AG08395 (cell line): ENCODE measurements at regions not wholly inside any gene's neighbourhood (a gene's known extent, or its start where the extent isn't known, plus 50 kb on each side); places are given as distances from the start of the nearest gene placed in this dataset.

Experiments
- DNase-seq: peaks from one replicate; pipeline ENCODE4 v3.0.0; 2012; ENCODE audit warnings: mixed read lengths, low spot score

DNA sequence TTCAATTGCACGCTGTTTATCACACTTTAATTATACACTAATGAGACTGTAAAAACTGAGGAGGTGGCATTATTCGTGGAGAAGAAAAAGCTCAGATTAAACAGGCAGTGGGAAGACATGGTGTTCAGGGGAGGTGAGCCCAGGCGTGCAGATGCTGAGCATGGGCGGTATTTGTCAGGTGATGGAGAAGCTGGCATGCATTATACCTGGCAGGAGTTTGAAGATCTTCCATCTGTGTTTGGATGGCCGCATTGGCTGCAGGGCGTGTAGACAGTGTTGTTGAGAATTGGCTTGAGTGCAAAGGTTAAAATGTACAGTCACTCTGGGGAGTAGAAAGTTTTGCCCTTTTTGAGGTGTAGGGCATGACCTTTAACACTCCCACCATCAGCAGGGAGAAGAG lies 213.8 kb downstream of the ERMARD start:
- no peak for DNase-seq

DNA sequence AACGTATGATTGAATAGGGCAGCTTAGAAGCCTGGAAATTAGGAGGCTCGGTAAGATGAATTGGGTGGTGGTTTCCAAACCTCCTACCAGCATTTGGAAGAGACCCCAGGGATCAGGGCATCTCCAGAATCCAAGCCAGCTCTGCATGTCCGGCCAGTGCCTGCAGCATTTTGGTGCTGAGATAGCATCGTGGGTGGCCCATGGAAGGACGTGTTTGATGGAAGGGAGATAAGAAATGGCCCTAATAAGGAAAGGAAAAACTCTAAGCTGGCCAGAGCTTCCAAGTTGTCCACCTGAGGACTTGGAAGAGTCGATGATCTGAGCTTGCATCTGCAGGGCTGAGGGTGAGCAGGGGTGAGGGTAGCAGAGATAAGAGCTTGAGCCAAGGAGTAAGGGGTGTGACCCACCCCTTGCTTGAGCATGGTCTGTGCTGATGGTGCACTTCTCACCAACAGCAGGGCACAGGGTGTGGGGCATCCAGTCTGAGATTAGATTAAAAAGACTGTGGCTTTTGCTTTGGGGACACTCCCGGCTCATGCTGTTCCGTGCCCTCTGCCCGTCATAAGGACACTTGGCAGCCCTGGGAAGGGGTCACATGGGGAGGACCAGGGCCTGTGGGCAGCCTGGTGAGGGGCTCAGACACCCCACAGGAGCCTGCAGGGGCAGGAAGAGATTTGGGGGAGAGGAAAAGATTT lies 213.2 kb downstream of the ERMARD start:
- no peak for DNase-seq

DNA sequence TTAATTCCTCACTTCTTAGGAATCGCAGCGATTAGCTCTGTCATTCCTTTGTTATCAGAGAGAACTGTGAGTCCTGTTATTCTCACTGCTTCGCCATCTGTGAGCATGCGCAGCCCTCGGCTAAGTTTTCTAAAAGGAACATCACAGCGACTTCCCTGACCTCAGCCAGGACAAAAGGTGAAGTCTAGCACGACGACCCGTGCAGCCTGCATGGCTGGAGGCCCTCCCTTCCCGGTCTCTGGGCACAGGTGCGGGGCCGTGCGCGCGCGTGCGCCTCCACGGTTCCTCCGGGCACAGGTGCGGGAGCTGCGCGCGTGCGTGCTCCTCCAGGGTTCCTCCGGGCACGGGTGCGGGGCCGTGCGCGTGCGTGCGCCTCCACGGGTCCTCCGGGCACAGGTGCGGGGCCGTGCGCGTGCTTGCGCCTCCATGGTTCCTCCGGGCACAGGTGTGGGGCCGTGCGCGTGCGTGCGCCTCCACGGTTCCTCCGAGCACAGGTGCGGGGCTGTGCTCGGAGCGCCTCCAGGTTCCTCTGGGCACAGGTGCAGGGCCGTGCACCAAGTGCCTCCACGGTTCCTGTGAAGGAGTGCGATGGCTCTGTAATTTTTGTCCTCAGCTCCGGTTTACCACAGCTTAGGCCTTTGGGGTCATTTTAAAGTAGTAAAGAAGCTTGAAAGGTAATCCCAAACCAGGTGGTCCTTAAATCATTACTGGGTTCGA lies 212.3 kb downstream of the ERMARD start:
- DNase-seq, result no peak

DNA sequence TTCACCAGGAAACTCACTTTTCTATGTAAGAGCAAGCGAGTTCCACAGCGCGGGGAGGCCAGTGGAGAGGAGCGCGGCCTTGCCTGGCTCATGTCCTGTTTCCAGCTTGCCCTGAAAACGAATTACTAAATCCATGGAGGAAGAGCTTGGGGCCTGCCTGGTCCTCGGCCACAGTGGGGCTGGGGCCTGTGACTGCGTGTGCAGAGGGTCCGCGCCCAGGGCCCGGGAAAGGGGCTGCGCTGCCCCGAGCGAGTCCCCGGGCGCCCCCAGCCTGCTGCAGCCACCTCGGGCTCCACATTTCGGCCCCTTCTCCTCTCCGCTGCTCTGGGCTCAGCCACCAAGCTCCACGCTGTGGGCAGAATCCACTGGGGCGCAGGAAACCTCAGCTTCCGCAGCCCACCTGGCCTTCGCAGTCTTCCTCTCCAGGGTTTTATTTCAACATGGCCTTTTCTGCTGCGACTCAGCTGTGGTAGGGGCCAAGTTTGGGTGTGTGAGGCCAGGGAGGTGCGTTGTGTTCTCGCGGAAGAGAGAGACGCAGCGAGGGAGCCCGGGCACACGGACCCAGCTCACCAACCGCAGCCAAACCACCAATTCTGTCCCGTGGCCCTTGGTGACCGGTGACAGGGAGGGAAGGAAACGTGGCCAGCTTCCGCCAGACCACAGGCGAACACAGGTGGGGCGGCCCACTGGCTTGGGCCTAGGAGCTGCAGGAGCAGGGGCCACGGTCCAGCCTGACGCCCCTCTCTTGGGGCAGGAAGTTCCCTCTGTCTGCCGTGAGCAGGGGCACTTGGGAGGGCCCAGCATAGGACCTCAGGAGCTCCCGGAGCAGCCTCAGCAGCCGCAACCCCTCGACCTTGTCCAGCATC lies 211.4 kb downstream of the ERMARD start:
- no peak for DNase-seq

DNA sequence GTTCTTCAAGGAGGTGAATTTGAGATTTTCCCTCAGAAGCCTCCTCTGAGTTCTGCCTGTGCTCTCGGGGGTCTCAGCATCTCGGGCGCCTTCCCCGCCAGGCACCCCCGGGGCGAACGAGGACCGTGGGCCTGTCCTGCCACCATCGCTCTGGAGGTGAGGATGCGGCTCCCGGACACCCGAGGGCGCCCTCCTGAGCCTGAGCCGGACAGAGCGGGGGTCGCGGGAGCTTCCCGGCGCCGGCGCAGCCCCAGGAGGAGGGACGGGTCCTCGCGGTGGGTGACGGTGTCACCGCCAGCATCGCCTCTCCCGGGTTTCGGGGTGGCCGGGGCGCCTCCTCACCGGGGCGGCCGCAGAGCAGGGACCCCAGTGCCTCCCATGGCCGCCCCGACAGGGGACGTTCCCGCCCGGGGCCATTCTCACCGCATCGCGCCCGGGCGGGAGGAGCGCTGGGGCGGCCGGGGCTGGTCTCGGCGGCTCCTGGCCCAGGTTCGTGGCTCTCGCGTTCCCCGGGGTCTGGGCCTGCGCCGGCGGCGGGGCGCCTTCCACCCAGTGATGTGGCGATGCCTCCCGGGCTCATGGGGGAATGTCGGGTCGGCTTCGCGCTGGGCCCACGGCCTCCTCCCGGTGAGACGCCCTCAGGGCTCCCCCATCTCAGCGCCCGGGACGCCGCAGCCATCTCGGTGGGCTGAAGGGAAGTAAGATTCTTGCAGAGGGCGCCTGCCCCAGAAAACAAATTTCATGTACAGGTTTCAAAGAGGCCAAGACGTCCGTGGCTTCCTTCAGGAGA lies 210.5 kb downstream of the ERMARD start:
- DNase-seq, result no peak

DNA sequence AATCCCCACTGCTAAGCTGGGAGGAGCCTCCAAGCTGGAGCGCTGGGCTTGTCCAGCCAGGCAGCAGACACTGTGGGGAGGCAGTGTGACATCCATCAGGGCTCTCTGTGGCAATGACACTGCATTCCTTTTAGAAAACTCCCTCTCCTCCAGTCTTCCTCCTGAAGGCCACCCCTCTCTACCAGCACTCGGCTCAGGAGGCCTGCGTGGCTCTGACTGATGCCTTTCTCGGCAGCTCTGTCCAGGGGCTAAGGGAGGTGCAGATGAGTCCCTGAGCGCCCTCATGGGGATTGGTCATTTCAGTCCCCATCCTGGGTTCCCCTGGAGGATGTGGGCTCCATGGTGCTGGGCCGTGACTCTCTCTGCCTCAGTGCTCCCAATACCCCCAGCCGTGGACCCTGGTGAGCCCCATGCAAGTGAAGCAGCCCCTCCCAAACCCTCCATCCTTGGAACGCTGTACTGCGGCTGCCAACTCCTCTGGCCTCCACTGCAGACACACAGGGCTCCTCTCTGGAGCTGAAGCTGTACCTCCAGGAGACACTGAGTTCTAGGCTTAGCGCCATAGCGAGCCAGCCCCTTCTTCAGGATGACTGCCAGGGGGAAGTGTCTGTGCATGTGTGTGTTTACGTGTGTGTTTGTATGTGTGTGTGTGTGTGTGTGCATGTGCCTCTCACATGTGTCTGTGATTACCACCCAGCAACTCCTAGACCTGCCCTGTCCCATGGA lies 209.6 kb downstream of the ERMARD start:
- no peak for DNase-seq

DNA sequence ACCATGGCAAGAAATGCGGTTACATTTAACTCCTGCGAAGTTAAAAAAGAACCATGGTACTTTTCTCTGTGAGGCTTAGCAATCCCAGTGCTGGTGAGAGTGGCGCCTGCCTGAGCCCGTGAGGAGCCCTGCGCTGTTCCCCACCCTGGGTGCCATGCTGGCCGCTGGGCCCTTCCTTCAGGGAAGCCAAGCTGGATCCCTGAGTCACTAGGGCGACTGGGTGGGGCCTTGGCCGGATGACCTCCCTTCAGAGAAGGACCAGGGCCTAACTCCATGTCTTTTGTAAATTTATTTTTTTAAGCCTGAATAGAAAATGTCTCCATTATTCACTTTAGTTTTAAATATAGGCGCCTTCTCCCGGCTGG lies 209.1 kb downstream of the ERMARD start:
- no peak for DNase-seq

DNA sequence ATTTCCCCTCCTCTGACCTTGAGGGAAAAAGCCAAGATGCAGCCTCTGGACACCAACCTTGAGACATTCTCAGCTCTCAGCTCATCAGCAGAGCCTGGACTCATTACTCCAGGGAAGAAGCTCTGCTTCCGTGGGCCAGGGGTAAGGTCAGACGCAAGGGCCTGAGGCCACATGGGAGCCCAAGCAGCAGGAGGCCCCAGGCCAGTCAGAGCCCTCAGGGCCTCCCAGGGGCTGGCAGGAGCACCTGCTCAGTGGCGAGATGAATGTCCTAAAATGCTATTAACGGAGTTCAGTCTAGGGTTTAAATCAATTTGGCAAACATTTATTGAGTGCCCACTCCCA lies 208.6 kb downstream of the ERMARD start:
- no peak for DNase-seq

DNA sequence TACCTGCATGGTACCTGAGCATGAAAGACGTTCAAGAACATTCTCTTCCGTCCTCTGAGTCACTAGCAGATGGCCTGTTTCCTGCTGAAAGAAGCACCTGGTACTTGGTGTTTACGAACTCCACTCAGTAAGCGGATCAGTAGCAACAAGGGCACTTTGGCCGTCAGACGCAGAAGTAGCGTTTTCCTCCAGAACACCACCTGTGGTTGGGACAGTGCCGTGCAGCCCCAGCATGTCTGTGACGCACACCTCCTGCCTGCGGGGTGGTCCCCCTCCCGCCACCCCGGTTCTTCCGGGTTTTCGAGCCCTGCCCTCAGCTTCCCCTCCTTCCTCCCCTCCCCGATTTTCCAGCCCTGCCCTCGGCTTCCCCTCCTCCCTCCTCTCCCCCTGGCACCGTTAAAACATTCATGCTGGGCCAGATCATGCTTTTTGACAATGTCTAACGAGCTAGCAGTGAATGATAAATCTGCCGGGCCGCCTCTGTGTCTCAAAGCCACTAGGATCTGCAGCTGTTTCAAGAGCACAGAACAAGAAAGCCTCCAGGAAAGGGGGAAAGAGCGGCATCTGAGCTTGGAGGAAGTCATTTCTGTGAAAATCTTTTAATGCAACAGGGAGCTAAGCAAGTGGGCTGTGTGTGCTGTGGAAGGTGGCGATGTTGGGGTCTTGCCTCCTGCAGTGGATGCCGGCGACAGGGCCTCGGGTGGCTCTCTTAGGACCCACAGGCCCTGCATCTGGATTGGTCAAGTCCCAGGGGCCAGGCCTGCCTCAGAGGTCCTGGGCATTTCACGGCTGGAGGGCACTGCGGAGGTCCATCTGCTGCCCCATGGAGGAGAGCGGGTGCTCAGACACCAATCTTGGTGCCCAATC lies 207.9 kb downstream of the ERMARD start:
- DNase-seq, result no peak

DNA sequence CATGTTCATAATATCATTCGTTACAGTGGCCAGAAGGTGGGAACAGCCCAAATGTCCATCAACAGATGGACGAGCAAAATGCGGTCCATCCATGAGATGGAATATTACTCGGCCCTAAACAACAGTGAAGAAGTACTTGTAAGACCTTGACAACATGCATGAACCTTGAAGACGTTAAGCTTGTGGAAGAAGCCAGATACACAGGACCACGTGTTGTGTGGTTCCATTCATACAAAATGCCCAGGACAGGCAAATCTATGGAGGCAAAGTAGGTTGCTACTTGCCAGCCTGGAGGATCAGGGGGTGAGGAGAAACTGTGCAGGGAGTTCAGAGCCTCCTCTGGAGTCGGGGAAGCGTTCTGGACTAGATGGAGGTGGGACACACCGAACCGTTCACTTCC lies 207.1 kb downstream of the ERMARD start:
- no peak for DNase-seq

DNA sequence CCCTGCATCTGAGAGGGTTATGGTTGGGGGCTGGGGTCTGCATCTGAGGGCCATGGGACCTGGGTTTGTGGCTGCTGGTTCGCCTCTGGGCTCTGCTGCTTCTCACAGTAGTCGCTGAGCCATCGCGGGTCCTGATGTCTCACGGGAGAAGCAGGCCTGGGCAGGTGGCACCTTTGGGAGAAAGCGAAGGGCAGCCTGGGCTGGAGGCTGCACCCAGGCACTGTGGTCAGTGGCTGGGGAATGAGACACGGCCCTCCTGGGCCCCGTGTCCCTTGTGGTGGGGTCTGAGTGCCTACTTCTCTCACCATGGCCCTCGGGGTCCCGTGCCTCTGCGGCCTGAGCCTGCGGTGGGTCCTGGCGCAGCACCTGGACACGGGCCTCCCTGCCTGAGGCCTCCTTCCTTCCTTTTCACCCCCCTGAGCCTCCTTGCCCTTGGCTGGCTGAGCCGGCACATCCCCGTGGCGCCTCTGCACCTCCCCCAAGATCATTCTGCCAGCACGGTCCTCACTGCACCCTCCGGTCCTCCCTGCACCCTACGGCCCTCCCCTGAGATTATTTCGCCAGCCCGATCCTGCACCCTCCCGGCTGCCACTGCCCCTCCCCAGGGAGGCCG lies 206.0 kb downstream of the ERMARD start:
- DNase-seq, result no peak

DNA sequence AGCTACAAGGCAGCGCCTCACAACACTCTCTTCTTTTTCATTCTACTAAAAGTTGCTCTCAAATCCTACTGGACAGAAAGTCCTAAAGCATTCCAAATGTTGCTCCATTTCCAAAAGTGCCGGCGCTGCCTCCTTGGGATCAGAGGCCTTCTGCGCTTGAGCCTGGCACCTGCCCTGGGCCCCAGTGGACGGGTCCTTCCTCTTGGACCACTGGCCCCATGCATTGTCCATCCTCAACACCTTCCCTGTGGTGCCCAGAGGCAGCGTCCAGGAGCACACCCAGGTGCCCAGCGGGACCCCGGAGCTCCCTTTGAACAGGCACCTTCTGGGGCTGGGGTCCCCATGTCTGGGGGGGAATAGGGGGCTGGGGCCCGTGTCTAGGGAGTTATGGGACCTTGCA lies 205.2 kb downstream of the ERMARD start:
- DNase-seq, result no peak

DNA sequence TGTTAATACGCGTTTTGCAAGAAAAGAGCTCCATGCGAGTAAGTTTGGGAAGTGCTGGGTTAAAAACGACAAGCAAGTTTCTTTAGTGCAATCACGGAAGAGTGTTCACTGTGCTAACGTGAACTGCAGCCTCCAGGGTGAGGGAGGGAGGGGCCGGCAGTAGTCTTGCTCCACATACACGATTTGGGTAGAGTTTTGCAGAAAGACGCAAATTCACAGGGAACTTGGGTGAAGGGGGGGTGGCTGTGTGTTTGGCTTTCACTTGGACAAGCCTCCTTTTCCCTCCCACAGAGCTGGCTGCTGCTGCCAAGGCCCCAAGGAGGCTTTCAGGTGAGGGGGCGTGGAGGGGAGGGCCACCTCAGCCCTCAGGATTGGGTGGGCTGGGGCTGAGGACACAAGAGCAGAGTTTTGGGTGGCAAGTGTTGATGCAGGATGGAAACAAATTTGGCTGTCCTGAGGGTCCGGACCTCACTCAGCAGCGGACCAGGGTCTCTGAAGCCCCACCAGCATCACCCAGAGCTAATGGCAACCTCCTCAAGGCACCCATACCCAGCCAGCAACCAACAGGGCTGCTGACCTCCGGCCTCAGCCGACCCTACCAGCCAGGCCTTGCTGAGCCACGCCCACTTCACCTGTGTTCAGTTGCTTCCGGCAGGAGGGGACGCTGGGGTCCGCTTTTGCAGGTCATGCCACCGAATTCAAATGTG lies 204.5 kb downstream of the ERMARD start:
- no peak for DNase-seq

DNA sequence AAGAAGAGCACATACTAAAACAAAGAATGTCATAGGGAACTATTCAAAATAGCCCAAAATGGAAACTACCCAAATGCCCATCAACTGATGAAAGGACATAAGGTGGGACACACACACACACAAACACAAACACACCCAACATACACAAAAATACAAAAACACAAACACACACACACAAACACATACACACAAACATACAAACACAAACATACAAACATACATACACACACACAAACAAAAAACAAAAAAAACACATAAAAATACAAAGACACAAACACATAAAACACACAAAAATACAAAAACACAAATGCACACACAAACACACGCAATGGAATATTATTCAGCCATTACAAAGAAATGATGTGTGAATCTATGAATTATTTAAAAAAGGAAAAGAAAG lies 203.6 kb downstream of the ERMARD start:
- DNase-seq, result no peak

DNA sequence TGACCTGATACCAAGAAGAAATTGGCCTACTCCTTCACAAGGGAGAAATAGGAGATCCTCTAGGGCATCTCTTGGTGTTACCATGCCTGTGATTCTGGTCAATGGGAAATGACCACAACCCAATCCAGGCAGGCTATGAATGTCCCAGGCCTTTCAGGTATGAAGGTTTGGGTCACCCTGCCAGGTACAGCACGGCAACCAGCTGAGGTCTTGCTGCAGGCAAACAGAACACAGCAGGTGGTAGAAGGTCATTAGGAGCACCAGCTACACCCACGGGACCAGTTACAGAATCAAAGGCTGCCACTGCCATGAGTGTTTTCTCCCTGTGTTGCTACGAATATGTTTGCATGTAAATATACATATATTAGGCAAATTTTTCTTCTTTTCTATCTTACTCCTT lies 202.3 kb downstream of the ERMARD start:
- no peak for DNase-seq

DNA sequence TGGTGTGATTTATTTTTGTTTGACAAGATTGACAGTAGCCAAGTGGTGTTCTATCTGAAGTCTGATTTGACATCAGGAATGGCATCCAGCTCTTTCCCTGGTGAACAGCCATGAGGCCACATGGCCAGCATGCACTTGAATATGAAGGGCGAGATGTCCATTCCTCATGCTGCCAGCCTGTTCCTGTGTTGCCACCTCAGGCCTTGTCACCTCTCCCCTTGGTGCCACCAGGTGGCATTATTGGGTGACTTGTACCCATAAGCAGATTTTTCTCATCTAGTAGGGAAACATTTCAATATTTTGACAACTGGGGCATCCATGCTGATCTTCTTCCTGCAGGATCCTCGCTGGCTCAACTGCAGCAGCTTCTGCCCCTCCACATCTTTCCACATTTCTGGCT lies 199.1 kb downstream of the ERMARD start:
- DNase-seq, result peak; percentile 33

DNA sequence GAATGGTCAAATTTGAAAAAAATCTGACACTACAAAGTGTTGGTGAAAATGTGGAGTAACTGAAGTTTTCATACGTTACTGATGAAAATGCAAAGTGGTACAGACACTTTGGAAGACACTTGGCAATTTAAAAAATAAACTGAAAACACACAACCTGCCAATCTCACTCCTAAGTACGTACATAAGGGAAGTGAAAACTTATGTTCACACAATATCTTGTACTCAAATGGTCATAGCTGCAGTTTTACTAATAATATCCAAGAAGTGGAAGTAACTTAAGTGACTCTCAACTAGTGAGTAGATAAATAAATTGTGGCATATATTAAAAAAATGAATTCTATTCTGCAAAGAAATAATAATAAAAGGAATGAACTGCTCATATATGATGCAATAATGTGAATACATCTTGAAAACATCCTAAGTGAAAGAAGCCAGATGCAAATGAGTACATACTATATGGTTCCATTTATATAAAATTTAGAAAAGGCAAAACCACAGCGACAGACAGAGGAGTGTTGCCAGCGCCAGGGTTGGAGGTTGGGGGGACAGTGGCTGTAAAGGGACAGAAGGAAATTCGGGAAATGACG lies 198.2 kb downstream of the ERMARD start:
- DNase-seq, result no peak

DNA sequence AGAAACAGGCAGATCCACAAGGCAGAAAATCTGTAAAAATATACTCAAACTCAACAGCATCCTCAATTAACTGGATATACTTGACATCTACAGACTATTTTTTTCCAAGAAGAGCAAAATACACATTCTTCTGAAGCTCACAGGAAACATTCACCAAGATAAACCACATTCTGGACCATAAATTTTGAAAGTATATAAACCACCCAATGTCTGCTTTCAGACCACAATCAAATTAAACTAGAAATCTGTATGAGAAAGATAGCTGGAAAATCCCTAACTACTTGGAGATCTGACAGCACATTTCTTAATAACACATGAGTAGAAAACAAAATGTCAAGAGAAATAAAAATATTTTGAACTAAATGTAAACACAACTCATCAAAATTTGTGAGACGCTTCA lies 195.5 kb downstream of the ERMARD start:
- DNase-seq, result no peak

DNA sequence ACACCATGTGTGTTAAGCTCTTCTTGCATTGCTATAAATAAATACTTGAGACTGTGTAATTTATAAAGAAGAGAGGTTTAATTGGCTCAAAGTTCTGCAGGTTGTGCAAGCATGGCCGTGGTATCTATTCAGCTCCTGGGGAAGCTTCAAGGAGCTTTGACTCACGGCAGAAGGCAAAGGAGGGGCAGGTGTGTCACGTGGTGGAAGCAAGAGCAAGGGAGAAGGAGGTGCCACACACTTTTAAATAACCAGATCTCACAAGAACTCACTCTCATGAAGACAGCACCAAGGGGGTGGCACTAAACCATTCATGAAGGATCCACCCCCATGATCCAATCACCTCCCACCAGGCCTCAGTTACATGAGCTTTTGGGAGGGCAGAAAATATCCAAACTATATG lies 193.7 kb downstream of the ERMARD start:
- no peak for DNase-seq
